Prostate gland (tissue), 2 donors: ENCODE measurements at regions not wholly inside any gene's neighbourhood (a gene's known extent, or its start where the extent isn't known, plus 50 kb on each side); places are given as distances from the start of the nearest gene placed in this dataset.

Experiments
- POLR2A ChIP-seq: fragments of 450-650 bp; IDR thresholded peaks from one replicate; pipeline ENCODE4 v1.6.1; 2016; ENCODE audit warnings: antibody characterized with exemption, mild to moderate bottlenecking
- POLR2AphosphoS5 ChIP-seq: sonication (generic); formaldehyde crosslinking; IDR thresholded peaks from one replicate; pipeline ENCODE4 v1.6.1; 2017; ENCODE audit warnings: antibody characterized with exemption
- TF ChIP-seq, protein P1 (sequence below), 4 experiments: fragments of 200-600 bp in 2 of 4; fragments of 450-650 bp in 2 of 4; sonication (generic) in 2 of 4; IDR thresholded peaks; 1 replicate in 3 of 4; 2 replicates in 1 of 4; pipeline ENCODE4 v1.5.1; 2016 to 2019; ENCODE audit warnings: antibody characterized with exemption in 4 of 4, mild to moderate bottlenecking in 2 of 4, moderate library complexity in 2 of 4

DNA sequence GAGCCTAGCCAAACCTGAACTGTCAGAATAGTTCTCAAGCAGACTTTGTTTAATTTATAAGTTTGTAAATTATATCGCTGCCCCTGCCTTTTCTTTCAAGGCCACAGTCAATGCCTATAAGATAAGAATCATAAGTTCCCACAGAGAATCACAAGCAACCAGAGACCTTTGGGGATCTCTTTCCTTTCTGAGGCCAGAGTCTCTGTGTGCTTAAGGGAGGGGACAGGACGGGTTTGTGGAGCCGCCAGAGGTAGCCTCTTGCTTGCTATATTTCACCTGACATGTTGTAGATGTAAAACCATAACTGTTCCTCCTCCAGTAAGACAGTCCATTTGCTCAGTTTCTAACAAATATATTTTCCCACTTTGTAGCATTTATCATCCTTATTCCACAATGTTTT lies 458.8 kb downstream of the RFC3 start:
- TF ChIP-seq, protein P1, sequence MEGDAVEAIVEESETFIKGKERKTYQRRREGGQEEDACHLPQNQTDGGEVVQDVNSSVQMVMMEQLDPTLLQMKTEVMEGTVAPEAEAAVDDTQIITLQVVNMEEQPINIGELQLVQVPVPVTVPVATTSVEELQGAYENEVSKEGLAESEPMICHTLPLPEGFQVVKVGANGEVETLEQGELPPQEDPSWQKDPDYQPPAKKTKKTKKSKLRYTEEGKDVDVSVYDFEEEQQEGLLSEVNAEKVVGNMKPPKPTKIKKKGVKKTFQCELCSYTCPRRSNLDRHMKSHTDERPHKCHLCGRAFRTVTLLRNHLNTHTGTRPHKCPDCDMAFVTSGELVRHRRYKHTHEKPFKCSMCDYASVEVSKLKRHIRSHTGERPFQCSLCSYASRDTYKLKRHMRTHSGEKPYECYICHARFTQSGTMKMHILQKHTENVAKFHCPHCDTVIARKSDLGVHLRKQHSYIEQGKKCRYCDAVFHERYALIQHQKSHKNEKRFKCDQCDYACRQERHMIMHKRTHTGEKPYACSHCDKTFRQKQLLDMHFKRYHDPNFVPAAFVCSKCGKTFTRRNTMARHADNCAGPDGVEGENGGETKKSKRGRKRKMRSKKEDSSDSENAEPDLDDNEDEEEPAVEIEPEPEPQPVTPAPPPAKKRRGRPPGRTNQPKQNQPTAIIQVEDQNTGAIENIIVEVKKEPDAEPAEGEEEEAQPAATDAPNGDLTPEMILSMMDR (IDR thresholded peaks at IDR 0.05) = no peak
- TF ChIP-seq POLR2AphosphoS5 = no peak
- no peak for TF ChIP-seq POLR2A
